Neural cell (in vitro differentiated cells): ENCODE measurements at regions not wholly inside any gene's neighbourhood (a gene's known extent, or its start where the extent isn't known, plus 50 kb on each side); places are given as distances from the start of the nearest gene placed in this dataset.

ENCODE experiments used
- CTCF ChIP-seq: fragments of 450-650 bp; IDR thresholded peaks from 2 replicates; pipeline ENCODE4 v1.5.1; 2014; ENCODE audit warnings: antibody characterized with exemption, mild to moderate bottlenecking, moderate library complexity; ENCODE audit not compliant: poor library complexity, severe bottlenecking
- EP300 ChIP-seq: fragments of 450-650 bp; conservative IDR thresholded peaks from 2 replicates; pipeline ENCODE4 v1.6.1; 2014; ENCODE audit warnings: antibody characterized with exemption, mild to moderate bottlenecking, moderate library complexity; ENCODE audit not compliant: poor library complexity, severe bottlenecking
- EZH2 ChIP-seq: fragments of 200-600, 300-800 bp; shearing (Covaris generic), sonication (generic); IDR thresholded peaks from 2 replicates; pipeline ENCODE4 v1.6.1; 2014; ENCODE audit warnings: antibody characterized with exemption, low read length, borderline replicate concordance, mild to moderate bottlenecking; ENCODE audit not compliant: insufficient read depth, poor library complexity, severe bottlenecking
- MXI1 ChIP-seq: fragments of 450-650 bp; conservative IDR thresholded peaks from 2 replicates; pipeline ENCODE4 v1.6.1; 2014; ENCODE audit warnings: antibody characterized with exemption, mild to moderate bottlenecking; ENCODE audit not compliant: poor library complexity, severe bottlenecking
- POLR2AphosphoS5 ChIP-seq: IDR thresholded peaks from 2 replicates; pipeline ENCODE4 v1.6.1; 2012
- RAD21 ChIP-seq: fragments of 450-650 bp; conservative IDR thresholded peaks from 2 replicates; pipeline ENCODE4 v1.6.1; 2014; ENCODE audit warnings: antibody characterized with exemption, mild to moderate bottlenecking, moderate library complexity
- REST ChIP-seq: IDR thresholded peaks from 2 replicates; pipeline ENCODE4 v1.6.1; 2012; ENCODE audit warnings: borderline replicate concordance
- TAF1 ChIP-seq: IDR thresholded peaks from 2 replicates; pipeline ENCODE4 v1.6.1; 2012; ENCODE audit warnings: low read depth

- TF ChIP-seq RAD21 (no peak), CTCF (no peak), POLR2AphosphoS5 (no peak), EZH2 (no peak), TAF1 (no peak), MXI1 (no peak), EP300 (no peak), REST (no peak)
Measured at GRCh38 chr4:108546728-108547127, 73.6 kb upstream of the RPL34 start.
